Hepatocyte (in vitro differentiated cells): ENCODE measurements at regions not wholly inside any gene's neighbourhood (a gene's known extent, or its start where the extent isn't known, plus 50 kb on each side); places are given as distances from the start of the nearest gene placed in this dataset.

ENCODE experiments used
- DNase-seq: peaks from one replicate; pipeline ENCODE4 v3.0.0-alpha.2; 2016; ENCODE audit warnings: low spot score
- H2AFZ ChIP-seq: fragments of 200-600 bp; sonication (generic); 2 replicates; pipeline ENCODE4 v1.6.0; 2016; ENCODE audit warnings: antibody characterized with exemption, mild to moderate bottlenecking
- H3K27ac ChIP-seq: fragments of 200-600 bp; sonication (generic); 2 replicates; pipeline ENCODE4 v1.5.1; 2016; ENCODE audit warnings: mild to moderate bottlenecking
- H3K27me3 ChIP-seq: fragments of 200-600 bp; sonication (generic); 2 replicates; pipeline ENCODE4 v1.6.1; 2016
- H3K36me3 ChIP-seq: fragments of 200-600 bp; sonication (generic); replicated peaks from 2 replicates; pipeline ENCODE4 v1.5.1; 2016; ENCODE audit warnings: low read depth; ENCODE audit not compliant: insufficient read depth
- H3K4me1 ChIP-seq: fragments of 200-600 bp; sonication (generic); 2 replicates; pipeline ENCODE4 v1.5.1; 2016; ENCODE audit warnings: mild to moderate bottlenecking, moderate library complexity; ENCODE audit not compliant: insufficient read depth
- H3K4me2 ChIP-seq: fragments of 200-600 bp; sonication (generic); 2 replicates; pipeline ENCODE4 v1.6.0; 2016
- H3K4me3 ChIP-seq: fragments of 200-600 bp; sonication (generic); 2 replicates; pipeline ENCODE4 v1.5.1; 2016; ENCODE audit warnings: mild to moderate bottlenecking
- H3K79me2 ChIP-seq: fragments of 200-600 bp; sonication (generic); 2 replicates; pipeline ENCODE4 v1.6.0; 2017; ENCODE audit warnings: mild to moderate bottlenecking
- H3K9me2 ChIP-seq: fragments of 200-600 bp; sonication (generic); replicated peaks from 2 replicates; pipeline ENCODE4 v1.6.0; 2017; ENCODE audit warnings: mild to moderate bottlenecking; ENCODE audit not compliant: insufficient read depth
- H3K9me3 ChIP-seq: fragments of 200-600 bp; sonication (generic); 2 replicates; pipeline ENCODE4 v1.5.1; 2016; ENCODE audit warnings: low read depth, mild to moderate bottlenecking
- H4K20me1 ChIP-seq: fragments of 200-600 bp; sonication (generic); 2 replicates; pipeline ENCODE4 v1.6.0; 2016; ENCODE audit warnings: mild to moderate bottlenecking; ENCODE audit not compliant: insufficient read depth, poor library complexity, severe bottlenecking
- EZH2 ChIP-seq: fragments of 200-600 bp; sonication (generic); IDR thresholded peaks from 2 replicates; pipeline ENCODE4 v1.6.1; 2016; ENCODE audit warnings: antibody characterized with exemption, mild to moderate bottlenecking, borderline replicate concordance
- EZH2phosphoT487 ChIP-seq: fragments of 200-600 bp; sonication (generic); IDR thresholded peaks from one replicate; pipeline ENCODE4 v1.6.1; 2018; ENCODE audit warnings: antibody characterized with exemption, mild to moderate bottlenecking, low read depth, moderate library complexity; ENCODE audit not compliant: unreplicated experiment, severe bottlenecking
- WGBS: methylation state at CpG from one replicate; pipeline ENCODE4 v1.1.6; 2016; ENCODE audit warnings: low lambda C conversion rate; ENCODE audit errors: missing lambda C conversion rate; 5-methylcytosine and 5-hydroxymethylcytosine counted together
- TF ChIP-seq, protein P1 (sequence below): fragments of 200-600 bp; sonication (generic); IDR thresholded peaks from 2 replicates; pipeline ENCODE4 v1.5.1; 2016; ENCODE audit warnings: antibody characterized with exemption, mild to moderate bottlenecking; ENCODE audit not compliant: poor library complexity

DNA sequence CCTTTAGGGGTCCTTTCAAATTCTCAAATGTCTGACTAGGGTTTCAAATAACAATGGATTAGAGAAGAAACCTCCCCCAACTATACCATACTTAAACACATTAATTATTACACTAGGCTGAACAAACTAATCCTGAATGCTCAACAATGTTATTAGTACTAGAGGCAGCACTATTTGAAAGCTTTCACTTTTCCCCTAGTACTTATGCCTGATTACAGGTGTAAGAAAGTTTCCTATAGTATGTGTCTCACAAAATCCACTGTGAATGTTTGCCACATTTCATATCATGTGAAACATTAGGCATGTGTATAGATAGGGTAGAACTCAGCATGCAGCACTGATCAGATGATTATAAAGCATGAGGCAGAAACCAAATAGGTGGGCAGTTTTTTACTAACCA lies 336.2 kb downstream of the ZNF674 start:
- Histone ChIP-seq H3K27ac (peak overlapping the region; percentile 37), H3K27me3 (no peaks in the 10 kb centered on the region), H4K20me1 (no peaks in the 10 kb centered on the region), H3K4me1 (peaks cover 16% of the 10 kb centered on the region), H3K79me2 (no peaks in the 10 kb centered on the region), H3K4me3 (no peak overlapping the region), H3K4me2 (no peak overlapping the region), H3K36me3 (no peaks in the 10 kb centered on the region), H3K9me2 (no peaks in the 10 kb centered on the region), H2AFZ (no peak overlapping the region), H3K9me3 (no peaks in the 10 kb centered on the region)
- no peak for TF ChIP-seq EZH2phosphoT487
- TF ChIP-seq, protein P1, sequence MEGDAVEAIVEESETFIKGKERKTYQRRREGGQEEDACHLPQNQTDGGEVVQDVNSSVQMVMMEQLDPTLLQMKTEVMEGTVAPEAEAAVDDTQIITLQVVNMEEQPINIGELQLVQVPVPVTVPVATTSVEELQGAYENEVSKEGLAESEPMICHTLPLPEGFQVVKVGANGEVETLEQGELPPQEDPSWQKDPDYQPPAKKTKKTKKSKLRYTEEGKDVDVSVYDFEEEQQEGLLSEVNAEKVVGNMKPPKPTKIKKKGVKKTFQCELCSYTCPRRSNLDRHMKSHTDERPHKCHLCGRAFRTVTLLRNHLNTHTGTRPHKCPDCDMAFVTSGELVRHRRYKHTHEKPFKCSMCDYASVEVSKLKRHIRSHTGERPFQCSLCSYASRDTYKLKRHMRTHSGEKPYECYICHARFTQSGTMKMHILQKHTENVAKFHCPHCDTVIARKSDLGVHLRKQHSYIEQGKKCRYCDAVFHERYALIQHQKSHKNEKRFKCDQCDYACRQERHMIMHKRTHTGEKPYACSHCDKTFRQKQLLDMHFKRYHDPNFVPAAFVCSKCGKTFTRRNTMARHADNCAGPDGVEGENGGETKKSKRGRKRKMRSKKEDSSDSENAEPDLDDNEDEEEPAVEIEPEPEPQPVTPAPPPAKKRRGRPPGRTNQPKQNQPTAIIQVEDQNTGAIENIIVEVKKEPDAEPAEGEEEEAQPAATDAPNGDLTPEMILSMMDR: no peak
- no peak for TF ChIP-seq EZH2
- no peak for DNase-seq

DNA sequence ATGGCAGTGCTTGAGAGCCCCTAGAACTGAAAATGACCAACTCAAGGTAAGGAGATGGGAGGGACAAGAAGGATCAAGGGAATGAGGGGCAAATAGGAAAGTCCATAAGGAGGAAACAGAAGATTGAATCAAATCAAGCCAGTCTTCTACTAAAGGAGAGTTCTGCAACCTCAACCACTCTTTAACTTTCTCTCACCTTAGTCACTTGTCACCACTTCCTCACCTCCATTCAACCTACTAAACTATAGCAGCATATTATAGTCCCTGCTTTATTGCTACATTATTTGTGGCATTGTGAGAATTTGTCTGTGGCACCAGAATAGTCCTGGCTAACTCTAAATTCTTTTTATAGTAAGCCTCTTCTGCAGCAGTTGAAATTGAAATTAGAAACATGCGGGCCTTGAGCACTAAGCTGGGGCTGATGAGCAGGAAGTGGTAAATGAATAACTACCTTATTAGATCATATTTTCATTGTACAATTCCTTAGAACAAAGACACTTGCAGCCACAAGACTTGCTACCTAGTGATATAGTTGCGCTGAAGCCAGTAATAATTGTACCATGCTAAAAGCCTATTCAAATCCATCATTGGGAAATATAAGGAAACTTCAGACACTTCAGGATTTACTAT lies 336.9 kb downstream of the ZNF674 start:
- Histone ChIP-seq H3K27me3 (no peaks in the 10 kb centered on the region), H3K9me2 (no peaks in the 10 kb centered on the region), H3K27ac (peak overlapping the region; percentile 37), H3K79me2 (no peaks in the 10 kb centered on the region), H4K20me1 (no peaks in the 10 kb centered on the region), H3K4me3 (no peak overlapping the region), H3K36me3 (no peaks in the 10 kb centered on the region), H2AFZ (no peak overlapping the region), H3K9me3 (no peaks in the 10 kb centered on the region), H3K4me1 (peaks cover 16% of the 10 kb centered on the region), H3K4me2 (no peak overlapping the region)
- DNase-seq: no peak
- TF ChIP-seq EZH2 (no peak), EZH2phosphoT487 (no peak)
- TF ChIP-seq, protein P1: no peak
- 69% methylated on average over 2 of the region's 2 CpGs for WGBS

- Histone ChIP-seq H3K4me1 (peaks cover 12% of the 10 kb centered on the region), H3K27ac (no peak overlapping the region), H3K36me3 (no peaks in the 10 kb centered on the region), H3K27me3 (no peaks in the 10 kb centered on the region), H3K4me3 (no peak overlapping the region), H3K79me2 (no peaks in the 10 kb centered on the region), H2AFZ (no peak overlapping the region), H3K9me3 (no peaks in the 10 kb centered on the region), H3K9me2 (no peaks in the 10 kb centered on the region), H4K20me1 (no peaks in the 10 kb centered on the region), H3K4me2 (no peak overlapping the region)
- WGBS: 74% methylated on average over 1 of the region's 1 CpG
- TF ChIP-seq EZH2 (no peak), EZH2phosphoT487 (no peak)
- TF ChIP-seq, protein P1: no peak
- no peak for DNase-seq
These were observed 340.3 kb downstream of the ZNF674 start for GRCh38 chrX:46204721-46205422.
